CMK (cell line): ENCODE measurements at regions not wholly inside any gene's neighbourhood (a gene's known extent, or its start where the extent isn't known, plus 50 kb on each side); places are given as distances from the start of the nearest gene placed in this dataset.
"Not testable (repeated sequence)": the region's sequence is repeated elsewhere in the genome, so short reads cannot be mapped to it uniquely, and the experiment has no call there.

ENCODE experiments used
- DNase-seq: peaks from one replicate; pipeline ENCODE4 v3.0.0-alpha.2; 2010; ENCODE audit warnings: low read depth

DNA sequence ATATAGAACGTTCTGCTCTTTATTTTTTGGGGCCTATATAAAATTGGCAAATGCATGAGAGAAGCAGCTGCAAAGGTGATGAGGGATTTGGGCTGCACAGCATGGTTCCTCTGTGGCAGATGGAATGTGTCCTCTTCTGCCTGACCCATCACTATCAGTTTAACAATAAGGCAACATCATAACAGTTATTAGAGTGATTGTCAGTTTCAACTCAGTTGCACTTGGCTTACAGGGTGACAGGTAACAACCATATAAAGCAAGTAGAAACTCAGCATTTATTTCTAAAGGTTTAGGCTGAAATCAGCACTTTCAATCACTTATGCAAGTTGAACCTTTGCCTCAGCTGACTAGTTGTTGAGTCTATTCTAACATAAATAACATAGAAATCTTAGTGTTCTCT, 935.4 kb upstream of the CHORDC1 start:
- no peak for DNase-seq

GRCh38 chr11:91156041-91156440, 933.2 kb upstream of the CHORDC1 start:
- no peak for DNase-seq

DNA sequence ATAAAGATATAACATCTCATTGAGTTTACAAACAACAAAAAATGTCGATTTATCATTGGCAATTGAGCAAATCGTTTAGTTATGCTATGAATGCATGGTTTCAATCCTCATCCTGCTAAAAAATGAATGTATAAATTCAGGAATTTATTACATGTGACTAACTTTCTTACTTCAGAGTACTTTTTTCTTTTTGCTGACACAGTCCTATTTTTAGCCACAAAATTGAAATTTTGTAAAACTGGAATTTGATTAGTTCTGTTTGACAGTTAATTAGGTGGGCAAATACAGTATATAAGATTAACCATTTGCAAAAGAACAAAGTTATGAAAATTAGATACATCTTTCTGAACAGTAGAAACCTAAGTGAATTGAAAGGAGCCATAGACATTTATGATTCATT, 925.0 kb upstream of the CHORDC1 start:
- DNase-seq = no peak

DNA sequence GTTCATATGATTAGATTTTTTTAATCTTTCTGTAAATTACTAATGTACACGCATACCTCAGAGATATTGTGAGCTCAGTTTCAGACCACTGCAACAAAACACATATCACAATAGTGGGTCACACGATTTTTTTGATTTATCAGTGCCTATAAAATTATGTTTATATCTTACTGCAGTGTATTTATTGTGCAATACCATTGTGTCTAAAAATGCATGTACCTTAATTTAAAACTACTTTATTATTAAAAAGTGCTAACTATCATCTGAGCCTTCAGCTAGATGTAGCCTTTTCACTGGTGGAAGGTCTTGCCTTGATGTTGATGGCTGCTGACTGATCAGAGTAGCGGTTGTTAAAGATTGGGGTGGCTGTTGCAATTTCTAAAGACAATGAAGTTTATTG, 918.8 kb upstream of the CHORDC1 start:
- no peak for DNase-seq

- no peak for DNase-seq
Observed at GRCh38 chr11:91136631-91137030, 913.8 kb upstream of the CHORDC1 start.

DNA sequence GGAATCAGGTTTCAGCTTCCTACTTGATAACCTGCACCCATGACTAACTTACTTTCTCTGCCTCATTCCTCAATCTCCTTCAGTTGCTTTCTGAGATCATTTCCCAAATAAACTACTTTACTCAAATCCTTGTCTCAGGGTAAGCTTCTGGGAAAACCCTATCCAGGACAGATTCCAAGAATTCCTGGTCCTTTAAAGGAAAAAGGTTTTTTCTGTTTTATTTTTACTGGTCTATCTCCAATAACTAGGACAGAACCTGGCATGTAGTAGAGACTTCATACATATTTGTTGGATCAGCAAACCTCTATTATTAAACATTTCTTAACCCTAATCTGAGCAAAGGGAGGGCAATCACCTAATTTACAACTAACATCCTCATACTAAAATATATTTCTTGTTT, 910.5 kb upstream of the CHORDC1 start:
- DNase-seq = no peak

DNA sequence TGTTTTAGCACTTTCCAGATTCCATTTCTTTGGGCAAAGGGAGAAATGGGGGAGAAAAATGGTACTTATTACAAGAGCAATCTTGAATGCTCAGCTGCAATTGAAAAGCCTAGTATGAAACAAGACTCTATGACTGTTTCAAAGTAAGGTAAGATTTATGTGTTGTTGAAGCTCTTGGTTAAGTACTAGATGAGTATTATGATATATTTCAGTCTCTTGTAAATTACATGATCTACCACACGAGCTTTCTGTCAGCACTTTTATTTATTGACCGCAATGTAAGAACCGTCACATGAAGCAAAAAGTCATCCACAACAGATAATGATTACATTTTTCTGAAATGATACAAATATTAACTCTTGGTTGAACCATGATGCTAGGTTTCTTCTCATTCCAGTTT, 906.7 kb upstream of the CHORDC1 start:
- DNase-seq = no peak

- DNase-seq = no peak
Observed at GRCh38 chr11:91124363-91124762, 901.5 kb upstream of the CHORDC1 start.

DNA sequence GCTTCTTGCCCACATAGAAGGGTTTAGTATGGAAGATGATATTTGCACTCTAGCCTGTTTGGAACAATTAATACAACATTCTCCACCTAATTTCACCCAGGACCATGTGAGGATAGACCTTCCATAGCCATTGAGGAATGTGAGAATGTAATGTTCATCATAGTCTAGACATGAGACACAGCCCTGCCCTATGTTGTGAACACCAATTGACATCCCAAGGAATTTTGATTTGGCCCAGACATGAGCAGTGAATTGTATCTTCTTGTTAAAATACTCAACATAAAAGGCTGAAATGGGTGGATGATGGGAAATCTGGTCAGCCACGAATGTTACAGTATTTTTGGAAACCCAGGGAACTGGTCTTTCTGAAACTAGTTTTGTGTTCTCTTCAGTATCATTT, 892.3 kb upstream of the CHORDC1 start:
- no peak for DNase-seq

DNA sequence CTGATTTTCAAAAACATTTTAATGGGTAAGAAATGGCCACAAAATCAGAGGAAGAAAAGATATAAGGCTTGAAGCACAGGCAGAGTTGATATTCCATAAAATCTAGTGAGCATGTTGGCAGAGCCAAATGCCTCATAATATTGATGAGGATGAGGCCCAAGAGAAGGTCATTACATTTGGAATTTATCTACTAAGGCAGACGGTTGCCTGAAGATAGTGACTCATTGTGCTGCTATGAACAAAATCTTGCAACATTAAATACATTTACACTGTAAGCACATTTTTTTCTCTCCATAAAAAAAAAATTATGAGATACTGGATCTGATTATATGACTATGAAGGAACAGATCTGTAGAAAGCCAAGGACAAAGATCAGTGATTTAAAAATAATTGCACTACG, 881.4 kb upstream of the CHORDC1 start:
- no peak for DNase-seq

DNA sequence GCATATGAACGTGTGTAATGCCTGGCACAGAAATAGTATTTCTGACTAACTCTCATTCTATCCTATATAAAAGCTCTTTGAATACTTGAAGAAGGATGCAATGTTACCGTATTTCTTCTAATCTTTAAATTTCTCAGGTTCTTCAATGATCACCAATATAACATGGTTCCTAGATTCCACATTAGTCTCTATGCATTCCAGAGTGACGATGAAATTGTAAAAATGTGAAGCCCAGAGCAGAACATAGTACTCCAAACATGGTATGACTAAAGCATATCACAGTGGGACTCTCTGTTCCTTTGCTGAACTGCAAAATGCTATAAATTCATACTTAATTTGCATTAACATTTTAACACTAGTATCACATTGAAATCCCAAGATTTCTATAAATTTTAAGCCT, 877.6 kb upstream of the CHORDC1 start:
- DNase-seq = no peak

DNA sequence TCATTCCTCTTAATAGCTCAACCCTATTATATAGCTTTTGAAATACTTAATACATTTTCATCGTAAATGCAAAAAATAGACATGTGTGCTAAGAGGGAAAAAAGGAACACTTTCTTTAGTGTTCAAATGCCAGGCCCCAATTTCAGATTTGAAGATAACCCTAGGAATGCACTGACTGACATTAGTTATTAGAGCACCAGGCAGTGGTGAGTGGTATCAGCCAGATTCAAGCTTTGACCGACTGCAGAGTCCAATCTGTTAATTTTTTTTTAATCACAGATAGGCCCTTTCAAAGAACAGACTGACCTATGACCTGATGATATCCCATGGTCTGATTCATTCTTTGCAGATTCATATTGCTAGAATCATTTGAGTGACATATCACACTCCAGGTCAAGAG, 874.2 kb upstream of the CHORDC1 start:
- DNase-seq = no peak

DNA sequence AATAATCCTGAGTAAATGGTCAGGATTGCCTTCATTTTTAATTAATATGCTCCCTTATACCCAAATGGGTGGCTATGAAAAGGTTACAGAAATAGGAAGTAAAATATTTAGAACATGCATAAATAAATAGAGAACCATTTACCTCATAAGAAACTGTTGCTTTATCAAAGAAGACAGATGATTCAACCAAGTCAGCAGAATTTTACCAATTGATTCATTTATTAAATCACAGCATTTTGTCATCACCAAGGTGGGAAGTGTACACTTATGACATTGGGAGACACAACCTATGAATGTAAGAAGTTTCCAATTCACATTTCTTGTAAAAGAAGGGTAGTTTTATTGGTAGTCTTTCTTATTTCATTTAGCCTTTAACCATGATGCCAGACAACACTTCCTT, 870.3 kb upstream of the CHORDC1 start:
- DNase-seq = no peak

GRCh38 chr11:91091563-91091962, 868.7 kb upstream of the CHORDC1 start:
- DNase-seq = no peak

- DNase-seq = no peak
Observed at GRCh38 chr11:91086028-91086427, 863.2 kb upstream of the CHORDC1 start.

GRCh38 chr11:91082255-91082654, 859.4 kb upstream of the CHORDC1 start:
- no peak for DNase-seq

- DNase-seq = no peak
Observed at GRCh38 chr11:91081440-91082043, 858.7 kb upstream of the CHORDC1 start.

DNA sequence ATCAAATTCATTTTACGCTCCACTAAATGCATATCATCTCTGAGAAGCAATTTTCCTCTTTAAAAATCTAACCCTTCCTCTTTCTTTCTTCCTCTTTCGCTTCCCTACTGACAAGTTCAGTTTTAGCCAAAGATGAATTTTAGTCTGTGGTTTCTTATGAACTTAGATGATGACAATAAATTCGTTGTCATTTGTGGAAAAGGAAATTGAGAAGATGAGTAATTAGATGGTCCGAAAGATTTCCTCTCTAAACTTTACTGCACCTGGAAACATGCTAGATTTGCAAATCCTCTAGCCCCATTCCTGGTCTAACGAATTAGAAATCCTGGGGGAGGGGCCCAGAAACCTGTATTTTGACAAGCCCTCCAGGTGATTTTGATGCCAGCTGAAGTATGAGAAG, 855.4 kb upstream of the CHORDC1 start:
- no peak for DNase-seq

DNA sequence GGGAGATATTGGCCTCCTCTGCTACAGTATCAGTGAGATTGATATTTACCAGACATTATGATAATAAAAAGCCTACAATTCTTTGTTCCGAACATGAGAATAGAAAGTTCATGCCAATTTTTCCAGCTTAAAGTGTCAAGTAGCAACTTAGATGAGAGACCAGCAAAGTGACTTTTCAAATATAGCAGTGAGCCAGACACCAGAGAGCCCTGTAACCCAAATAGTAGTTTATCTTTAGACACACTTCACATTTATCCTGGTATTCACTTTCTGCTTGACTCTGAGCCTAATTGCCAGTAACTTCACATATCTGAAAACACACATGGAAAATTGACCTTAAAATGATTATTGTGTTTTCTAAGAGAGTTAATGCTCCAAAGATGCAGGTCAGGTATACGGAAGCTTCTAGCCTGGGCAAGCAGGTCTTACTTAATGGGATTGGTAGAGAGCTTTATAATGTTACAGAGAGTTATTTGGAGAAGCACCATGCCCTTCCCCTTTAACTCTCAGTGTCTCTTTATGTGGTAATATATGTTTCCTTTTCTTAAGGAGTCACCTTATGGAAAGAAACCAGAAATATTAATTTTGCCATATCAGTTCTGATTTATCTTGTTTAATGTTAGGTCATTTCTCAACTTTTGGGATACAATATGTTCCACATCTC, 852.3 kb upstream of the CHORDC1 start:
- no peak for DNase-seq

DNA sequence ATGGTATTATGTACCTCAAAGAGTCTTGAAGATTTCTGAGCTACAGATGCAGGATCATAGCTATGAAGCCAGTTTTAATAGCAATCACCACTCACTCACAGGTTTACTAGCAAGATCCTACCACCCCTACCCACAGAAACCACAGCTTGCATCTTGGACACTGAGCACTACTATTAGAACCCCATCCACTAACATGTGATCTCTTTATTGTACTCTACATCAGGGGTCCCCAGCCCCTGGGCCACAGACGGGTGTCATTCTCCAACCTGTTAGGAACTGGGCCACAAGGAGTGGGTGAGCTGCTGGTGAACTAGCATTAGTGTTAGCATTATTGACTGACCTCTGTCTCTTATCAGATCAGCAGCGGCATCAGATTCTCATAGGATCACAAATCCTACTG, 844.8 kb upstream of the CHORDC1 start:
- no peak for DNase-seq

- DNase-seq = no peak
Observed at GRCh38 chr11:91066456-91067047, 843.7 kb upstream of the CHORDC1 start.

DNA sequence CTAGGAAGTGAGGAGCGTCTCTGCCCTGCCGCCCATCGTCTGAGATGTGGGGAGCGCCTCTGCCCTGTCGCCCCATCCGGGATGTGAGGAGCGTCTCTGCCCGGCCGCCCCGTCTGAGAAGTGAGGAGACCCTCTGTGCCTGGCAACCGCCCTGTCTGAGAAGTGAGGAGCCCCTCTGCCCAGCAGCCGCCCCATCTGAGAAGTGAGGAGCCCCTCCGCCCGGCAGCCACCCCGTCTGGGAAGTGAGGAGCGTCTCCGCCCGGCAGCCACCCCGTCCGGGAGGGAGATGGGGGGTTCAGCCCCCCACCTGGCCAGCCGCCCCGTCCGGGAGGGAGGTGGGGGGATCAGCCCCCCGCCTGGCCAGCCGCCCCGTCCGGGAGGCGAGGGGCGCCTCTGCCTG, 840.5 kb upstream of the CHORDC1 start:
- DNase-seq = not testable (repeated sequence)

DNA sequence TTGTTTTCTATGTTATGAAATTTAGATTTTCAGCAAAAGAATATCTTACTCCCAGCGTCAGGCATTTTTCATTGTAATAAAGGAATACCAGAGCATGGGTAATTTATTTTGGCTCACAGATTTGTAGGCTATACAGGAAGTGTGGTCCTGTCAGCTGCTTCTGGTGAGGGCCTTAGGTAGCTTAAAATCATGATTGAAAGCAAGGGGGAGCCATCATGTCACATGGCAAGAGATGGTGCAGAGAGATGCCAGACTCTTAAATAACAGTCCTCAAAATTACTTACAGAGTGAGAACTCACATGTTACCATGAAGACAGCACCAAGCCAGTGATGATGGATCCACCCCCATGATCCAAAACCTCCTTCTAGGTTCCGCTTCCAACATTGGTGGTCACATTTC, 825.0 kb upstream of the CHORDC1 start:
- no peak for DNase-seq

DNA sequence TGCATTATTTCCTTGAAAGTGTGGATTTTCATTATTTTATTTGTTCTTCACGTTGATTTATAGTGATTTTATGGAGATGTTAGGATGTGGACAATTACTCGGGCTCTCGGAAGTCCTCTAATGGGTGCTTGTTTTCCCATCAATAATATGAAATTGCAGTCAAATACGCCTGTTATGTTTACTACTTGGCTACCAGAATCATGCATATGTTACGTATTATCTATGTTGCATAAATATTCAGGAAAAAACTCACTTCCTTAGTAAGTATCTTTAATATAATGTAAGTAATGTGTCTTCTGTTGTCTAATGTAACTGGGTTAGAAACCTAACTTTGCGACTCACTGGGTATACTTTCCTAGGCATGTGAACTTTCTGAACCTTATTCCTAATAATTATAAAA, 823.4 kb upstream of the CHORDC1 start:
- no peak for DNase-seq
